ENCODE measurements at regions not wholly inside any gene's neighbourhood (a gene's known extent, or its start where the extent isn't known, plus 50 kb on each side); places are given as distances from the start of the nearest gene placed in this dataset.

DNA sequence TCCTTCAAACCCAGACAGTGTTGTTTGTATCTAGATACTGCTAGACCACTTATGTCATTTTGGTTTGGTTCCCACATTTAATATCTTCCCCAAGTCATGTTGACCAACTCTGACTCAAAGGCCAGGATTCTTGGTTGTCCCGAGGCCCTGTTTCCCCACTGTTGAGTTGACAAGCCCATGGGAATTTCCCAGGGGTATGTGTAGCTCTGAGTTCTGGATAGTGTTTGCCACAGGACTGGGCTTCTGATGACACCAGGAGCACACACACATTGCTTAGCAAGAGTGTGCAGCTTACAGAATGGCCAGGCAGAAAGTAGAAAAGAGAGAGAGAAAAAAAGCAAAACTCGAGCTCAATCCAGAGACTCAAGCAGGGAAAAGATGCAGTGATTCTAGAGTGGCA lies 214.4 kb downstream of the NXNL2 start:
- TF ChIP-seq, protein P1, sequence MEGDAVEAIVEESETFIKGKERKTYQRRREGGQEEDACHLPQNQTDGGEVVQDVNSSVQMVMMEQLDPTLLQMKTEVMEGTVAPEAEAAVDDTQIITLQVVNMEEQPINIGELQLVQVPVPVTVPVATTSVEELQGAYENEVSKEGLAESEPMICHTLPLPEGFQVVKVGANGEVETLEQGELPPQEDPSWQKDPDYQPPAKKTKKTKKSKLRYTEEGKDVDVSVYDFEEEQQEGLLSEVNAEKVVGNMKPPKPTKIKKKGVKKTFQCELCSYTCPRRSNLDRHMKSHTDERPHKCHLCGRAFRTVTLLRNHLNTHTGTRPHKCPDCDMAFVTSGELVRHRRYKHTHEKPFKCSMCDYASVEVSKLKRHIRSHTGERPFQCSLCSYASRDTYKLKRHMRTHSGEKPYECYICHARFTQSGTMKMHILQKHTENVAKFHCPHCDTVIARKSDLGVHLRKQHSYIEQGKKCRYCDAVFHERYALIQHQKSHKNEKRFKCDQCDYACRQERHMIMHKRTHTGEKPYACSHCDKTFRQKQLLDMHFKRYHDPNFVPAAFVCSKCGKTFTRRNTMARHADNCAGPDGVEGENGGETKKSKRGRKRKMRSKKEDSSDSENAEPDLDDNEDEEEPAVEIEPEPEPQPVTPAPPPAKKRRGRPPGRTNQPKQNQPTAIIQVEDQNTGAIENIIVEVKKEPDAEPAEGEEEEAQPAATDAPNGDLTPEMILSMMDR (IDR thresholded peaks at IDR 0.05), result no peak
- TF ChIP-seq EZH2 (IDR thresholded peaks at IDR 0.05; ENCODE audit: borderline replicate concordance, insufficient read depth, low read depth, low read length, poor library complexity, severe bottlenecking), result no peak

Measured in B cell (primary cell).